Cardiac muscle cell (in vitro differentiated cells and primary cell): ENCODE measurements at regions not wholly inside any gene's neighbourhood (a gene's known extent, or its start where the extent isn't known, plus 50 kb on each side); places are given as distances from the start of the nearest gene placed in this dataset.

ENCODE experiments used
- DNase-seq, 2 donors: peaks; one replicate each; pipeline versions ENCODE4 v3.0.0 to v3.0.0-alpha.2; 2010 to 2017; ENCODE audit warnings: low read depth in 1 of 2, low spot score in 1 of 2
- H3K27ac ChIP-seq: fragments of 200-600 bp; sonication (generic); 2 replicates; pipeline ENCODE4 v1.5.1; 2016
- H3K27me3 ChIP-seq: fragments of 200-600 bp; sonication (generic); 2 replicates; pipeline ENCODE4 v1.6.0; 2016; ENCODE audit warnings: control low read depth
- H3K36me3 ChIP-seq: fragments of 200-600 bp; sonication (generic); 2 replicates; pipeline ENCODE4 v1.5.1; 2016; ENCODE audit warnings: control low read depth
- H3K4me1 ChIP-seq: fragments of 200-600 bp; sonication (generic); 2 replicates; pipeline ENCODE4 v1.8.1; 2017; ENCODE audit warnings: low read depth, mild to moderate bottlenecking, mixed run types
- H3K4me3 ChIP-seq: fragments of 200-600 bp; sonication (generic); 2 replicates; pipeline ENCODE4 v1.5.1; 2016; ENCODE audit warnings: mild to moderate bottlenecking
- H3K9me3 ChIP-seq: fragments of 200-600 bp; sonication (generic); 2 replicates; pipeline ENCODE4 v1.5.1; 2017; ENCODE audit warnings: low read depth, mild to moderate bottlenecking, control low read depth
- TF ChIP-seq, protein P1 (sequence below): IDR thresholded peaks from 2 replicates; pipeline ENCODE4 v1.5.1; 2012; ENCODE audit warnings: low read depth, mild to moderate bottlenecking, low read length

DNA sequence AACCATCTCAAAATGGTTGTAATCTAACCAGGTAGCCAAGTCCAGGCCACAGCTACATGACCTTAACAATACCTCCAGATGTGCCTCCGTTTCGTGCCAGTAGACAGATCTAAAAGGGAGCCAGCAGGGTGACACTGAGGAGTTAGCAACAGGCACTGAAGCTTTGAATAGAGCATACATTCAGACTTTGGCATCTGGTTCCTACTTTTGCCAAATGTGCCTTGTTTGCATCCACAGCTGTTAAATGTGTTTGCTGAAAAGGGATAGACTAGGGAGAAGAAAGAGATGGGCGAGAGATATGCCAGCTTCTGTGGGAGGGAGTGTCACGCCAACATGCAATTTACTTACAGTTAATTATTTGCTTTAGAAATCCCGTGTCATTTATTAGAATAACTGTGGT is 1433.9 kb upstream of the CADM2 start:
- Histone ChIP-seq H3K27me3 (no peaks in the 10 kb centered on the region), H3K27ac (no peak overlapping the region), H3K4me1 (no peaks in the 10 kb centered on the region), H3K4me3 (no peak overlapping the region), H3K36me3 (no peaks in the 10 kb centered on the region), H3K9me3 (no peaks in the 10 kb centered on the region)
- no peak for DNase-seq
- TF ChIP-seq, protein P1, sequence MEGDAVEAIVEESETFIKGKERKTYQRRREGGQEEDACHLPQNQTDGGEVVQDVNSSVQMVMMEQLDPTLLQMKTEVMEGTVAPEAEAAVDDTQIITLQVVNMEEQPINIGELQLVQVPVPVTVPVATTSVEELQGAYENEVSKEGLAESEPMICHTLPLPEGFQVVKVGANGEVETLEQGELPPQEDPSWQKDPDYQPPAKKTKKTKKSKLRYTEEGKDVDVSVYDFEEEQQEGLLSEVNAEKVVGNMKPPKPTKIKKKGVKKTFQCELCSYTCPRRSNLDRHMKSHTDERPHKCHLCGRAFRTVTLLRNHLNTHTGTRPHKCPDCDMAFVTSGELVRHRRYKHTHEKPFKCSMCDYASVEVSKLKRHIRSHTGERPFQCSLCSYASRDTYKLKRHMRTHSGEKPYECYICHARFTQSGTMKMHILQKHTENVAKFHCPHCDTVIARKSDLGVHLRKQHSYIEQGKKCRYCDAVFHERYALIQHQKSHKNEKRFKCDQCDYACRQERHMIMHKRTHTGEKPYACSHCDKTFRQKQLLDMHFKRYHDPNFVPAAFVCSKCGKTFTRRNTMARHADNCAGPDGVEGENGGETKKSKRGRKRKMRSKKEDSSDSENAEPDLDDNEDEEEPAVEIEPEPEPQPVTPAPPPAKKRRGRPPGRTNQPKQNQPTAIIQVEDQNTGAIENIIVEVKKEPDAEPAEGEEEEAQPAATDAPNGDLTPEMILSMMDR, result no peak

DNA sequence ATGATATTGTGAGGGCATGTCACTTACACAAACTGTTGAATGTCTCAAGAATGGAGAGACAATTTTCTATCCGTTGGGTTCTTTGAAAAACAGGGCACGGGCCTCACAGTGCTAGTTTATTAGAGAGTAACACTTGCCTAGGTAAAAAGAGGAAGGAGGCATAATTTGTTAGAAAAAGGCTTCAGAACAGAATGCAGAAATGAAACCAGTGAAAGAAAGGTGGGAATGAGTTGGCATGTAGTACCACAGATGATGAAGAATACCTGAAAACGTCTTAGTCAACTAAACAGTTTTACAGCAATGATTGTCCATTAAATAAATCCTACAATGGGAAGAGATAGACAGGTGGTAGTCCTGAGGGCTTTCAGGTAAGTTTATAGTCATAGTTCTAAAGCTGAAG is 1399.7 kb upstream of the CADM2 start:
- H3K4me3 ChIP-seq, result no peak overlapping the region
- TF ChIP-seq, protein P1, result no peak
- no peaks in the 10 kb centered on the region for H3K27me3 ChIP-seq
- DNase-seq, result no peak
- H3K36me3 ChIP-seq, result no peaks in the 10 kb centered on the region
- no peaks in the 10 kb centered on the region for H3K9me3 ChIP-seq
- H3K4me1 ChIP-seq, result no peaks in the 10 kb centered on the region
- no peak overlapping the region for H3K27ac ChIP-seq

DNA sequence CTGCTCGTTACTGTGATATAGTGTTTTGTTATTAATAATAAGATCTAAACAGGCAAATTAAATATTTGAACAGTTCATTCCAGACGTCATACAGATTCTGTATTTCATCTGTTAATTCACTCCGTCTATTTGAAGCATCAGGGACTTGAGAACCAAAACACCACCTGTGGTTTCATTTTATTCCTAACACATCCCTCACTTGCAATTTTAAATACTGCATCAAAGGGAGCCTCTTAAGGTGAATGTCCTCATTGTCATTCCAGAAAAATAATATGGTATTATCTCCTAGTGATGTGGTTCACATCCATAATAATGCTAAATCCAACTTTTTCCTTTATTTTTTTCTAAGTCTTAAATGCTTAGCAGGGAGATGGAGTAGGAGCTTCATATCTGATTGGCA is 1390.9 kb upstream of the CADM2 start:
- Histone ChIP-seq H3K9me3 (no peaks in the 10 kb centered on the region), H3K4me1 (no peaks in the 10 kb centered on the region), H3K27me3 (no peaks in the 10 kb centered on the region), H3K4me3 (no peak overlapping the region), H3K36me3 (no peaks in the 10 kb centered on the region), H3K27ac (no peak overlapping the region)
- DNase-seq, result no peak
- TF ChIP-seq, protein P1, result no peak

DNA sequence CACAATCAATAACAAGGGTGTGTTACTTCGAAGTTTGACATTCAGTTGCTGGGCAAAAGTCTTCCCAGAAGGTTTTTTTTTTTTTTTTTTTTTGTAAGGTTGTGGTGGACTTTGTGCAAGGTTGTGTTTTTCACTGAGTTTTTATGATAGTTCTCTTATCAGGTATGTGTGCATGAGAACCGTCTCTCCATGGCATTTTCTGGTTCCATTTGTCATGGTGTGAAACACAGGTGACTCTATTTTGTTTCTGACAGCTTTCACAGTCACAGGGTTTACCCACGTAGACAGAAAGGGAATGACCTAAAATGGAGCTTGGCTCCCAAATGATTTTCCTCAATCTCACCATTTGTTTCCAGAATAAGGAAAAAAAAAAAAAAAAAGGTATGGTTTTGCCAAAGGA is 1377.2 kb upstream of the CADM2 start:
- no peaks in the 10 kb centered on the region for H3K27me3 ChIP-seq
- no peak overlapping the region for H3K27ac ChIP-seq
- TF ChIP-seq, protein P1, result no peak
- H3K9me3 ChIP-seq, result no peaks in the 10 kb centered on the region
- H3K4me3 ChIP-seq, result no peak overlapping the region
- DNase-seq, result no peak
- H3K36me3 ChIP-seq, result no peaks in the 10 kb centered on the region
- no peaks in the 10 kb centered on the region for H3K4me1 ChIP-seq

DNA sequence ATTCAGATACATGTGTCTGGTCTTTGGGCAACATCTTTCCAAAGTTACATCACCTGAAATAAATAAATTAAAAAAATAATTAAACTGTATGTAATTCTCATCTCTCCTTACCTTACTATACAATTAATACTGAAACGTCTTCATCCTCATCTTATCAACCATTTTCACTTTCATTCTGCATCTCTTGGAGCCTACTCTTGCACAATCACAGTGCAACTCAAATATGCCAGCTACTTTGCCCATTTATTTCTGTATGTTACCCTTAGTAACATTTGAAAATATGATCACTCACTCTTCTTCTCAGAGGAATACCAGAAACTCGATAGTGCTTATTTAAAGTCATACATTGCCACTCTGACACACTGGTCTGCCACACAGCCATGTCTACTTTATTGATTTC is 1357.1 kb upstream of the CADM2 start:
- H3K4me1 ChIP-seq, result no peaks in the 10 kb centered on the region
- no peak overlapping the region for H3K27ac ChIP-seq
- no peaks in the 10 kb centered on the region for H3K9me3 ChIP-seq
- no peak for DNase-seq
- TF ChIP-seq, protein P1, result no peak
- H3K4me3 ChIP-seq, result no peak overlapping the region
- no peaks in the 10 kb centered on the region for H3K27me3 ChIP-seq
- H3K36me3 ChIP-seq, result no peaks in the 10 kb centered on the region

DNA sequence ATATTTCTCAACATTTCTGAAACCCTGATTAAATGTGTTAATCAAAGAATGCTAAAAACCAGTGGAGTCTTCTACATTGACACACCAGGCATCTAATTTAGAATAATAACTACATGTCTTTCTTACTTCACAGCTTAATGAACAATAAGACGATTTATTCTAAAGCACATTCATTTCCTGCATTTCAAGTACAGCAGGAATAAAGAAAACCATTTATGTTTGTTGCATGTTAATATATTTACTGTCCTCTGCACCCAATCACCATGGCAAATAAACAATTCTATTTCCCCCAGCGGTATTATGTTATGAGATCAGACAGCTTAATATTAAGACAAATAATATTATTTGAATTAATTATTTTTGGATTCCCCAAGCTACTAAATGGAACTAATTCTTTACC is 1336.3 kb upstream of the CADM2 start:
- no peak overlapping the region for H3K4me3 ChIP-seq
- no peaks in the 10 kb centered on the region for H3K36me3 ChIP-seq
- H3K9me3 ChIP-seq, result no peaks in the 10 kb centered on the region
- no peaks in the 10 kb centered on the region for H3K27me3 ChIP-seq
- TF ChIP-seq, protein P1, result no peak
- no peaks in the 10 kb centered on the region for H3K4me1 ChIP-seq
- H3K27ac ChIP-seq, result no peak overlapping the region
- DNase-seq, result no peak
